Lung (tissue), 11 donors: ENCODE measurements at regions not wholly inside any gene's neighbourhood (a gene's known extent, or its start where the extent isn't known, plus 50 kb on each side); places are given as distances from the start of the nearest gene placed in this dataset.

Experiments used
- ATAC-seq: fragments of 200-7000 bp; cut with Tn5 transposase; one replicate; pipeline ENCODE4 v1.9.1; 2020; ENCODE audit warnings: moderate number of reproducible peaks; ENCODE audit not compliant: insufficient read depth, low FRiP score
- DNase-seq, 3 donors: peaks; one replicate each; pipeline ENCODE4 v3.0.0-alpha.2; 2013 to 2017
- H3K27ac ChIP-seq, 2 donors: one replicate each; pipeline ENCODE4 v1.5.1; 2013; ENCODE audit warnings: mild to moderate bottlenecking in 2 of 2, moderate library complexity in 2 of 2, control low read depth in 1 of 2, inconsistent platforms in 1 of 2, low read depth in 1 of 2, low read length in 1 of 2
- H3K27me3 ChIP-seq, 3 donors: one replicate each; pipeline ENCODE4 v1.5.1; 2013; ENCODE audit warnings: low read length in 2 of 3; ENCODE audit not compliant: control insufficient read depth in 3 of 3, insufficient read depth in 3 of 3
- H3K36me3 ChIP-seq, 4 donors: one replicate each; pipeline ENCODE4 v1.5.1; 2013; ENCODE audit warnings: low read length in 4 of 4, mild to moderate bottlenecking in 1 of 4, moderate library complexity in 1 of 4; ENCODE audit not compliant: control insufficient read depth in 4 of 4, insufficient read depth in 4 of 4
- H3K4me1 ChIP-seq, 5 donors: one replicate each; pipeline ENCODE4 v1.5.1; 2013; ENCODE audit warnings: low read length in 5 of 5, mild to moderate bottlenecking in 2 of 5, moderate library complexity in 1 of 5; ENCODE audit not compliant: control insufficient read depth in 5 of 5, insufficient read depth in 5 of 5
- H3K4me3 ChIP-seq: one replicate; pipeline ENCODE4 v1.5.1; 2013; ENCODE audit warnings: mild to moderate bottlenecking, control low read depth, moderate library complexity
- H3K9ac ChIP-seq, 2 donors: one replicate each; pipeline ENCODE4 v1.5.1; 2013; ENCODE audit warnings: low read length in 2 of 2, control low read depth in 1 of 2; ENCODE audit not compliant: insufficient read depth in 1 of 2
- H3K9me3 ChIP-seq, 4 donors: one replicate each; pipeline ENCODE4 v1.5.1; 2013; ENCODE audit warnings: low read length in 3 of 4, mild to moderate bottlenecking in 1 of 4, moderate library complexity in 1 of 4; ENCODE audit not compliant: control insufficient read depth in 4 of 4, insufficient read depth in 3 of 4
- CTCF ChIP-seq: IDR thresholded peaks from 2 replicates; pipeline ENCODE4 v1.5.1; 2012; ENCODE audit warnings: mild to moderate bottlenecking; ENCODE audit errors: control extremely low read depth, extremely low read depth
- WGBS, 2 donors: extraction: QIAGEN DNeasy Blood & Tissue Kit; methylation state at CpG; one replicate each; pipeline ENCODE4 v1.1.7; 2013; 5-methylcytosine and 5-hydroxymethylcytosine counted together
- donor health status: control.
- donor health status: control.
- donor health status: Bipolar disorder and iron deficiency.
- donor health status: healthy.
- donor health status: DM: yes; HTN: yes; CAD: no.

GRCh38 chr5:120372899-120373298, 91.2 kb upstream of the PRR16 start:
- TF ChIP-seq CTCF = no peak
- H3K9me3 ChIP-seq = peaks cover 0 to 4% (median 1%) of the 10 kb centered on the region in 4 donors
- H3K27ac ChIP-seq = no peak overlapping the region

GRCh38 chr5:120375248-120375647, 88.9 kb upstream of the PRR16 start:
- Histone ChIP-seq H3K27me3 (no peaks in the 10 kb centered on the region), H3K27ac (no peak overlapping the region), H3K36me3 (no peaks in the 10 kb centered on the region), H3K4me1 (no peaks in the 10 kb centered on the region), H3K9me3 (peaks cover 0 to 5% (median 5%) of the 10 kb centered on the region in 4 donors), H3K9ac (no peak overlapping the region), H3K4me3 (no peak overlapping the region)
- ATAC-seq = no peak
- WGBS, 2 donors = 55 to 78% methylated on average over 1 of the region's 1 CpG
- no peak for TF ChIP-seq CTCF
- no peak for DNase-seq

More at GRCh38 chr5:120372899-120373298, 91.2 kb upstream of the PRR16 start:
- 66 to 73% methylated on average over 3 of the region's 3 CpGs for WGBS, 2 donors
- no peak for ATAC-seq
- no peak for DNase-seq
- Histone ChIP-seq H3K4me3 (no peak overlapping the region), H3K9ac (no peak overlapping the region), H3K36me3 (no peaks in the 10 kb centered on the region), H3K4me1 (no peaks in the 10 kb centered on the region), H3K27me3 (no peaks in the 10 kb centered on the region)

- H3K4me1 ChIP-seq = no peaks in the 10 kb centered on the region
- no peak overlapping the region for H3K4me3 ChIP-seq
- no peak overlapping the region for H3K27ac ChIP-seq
- H3K36me3 ChIP-seq = no peaks in the 10 kb centered on the region
- ATAC-seq (no peak), DNase-seq (no peak)
- H3K9ac ChIP-seq = no peak overlapping the region
- no peaks in the 10 kb centered on the region for H3K27me3 ChIP-seq
- 89 to 97% methylated on average over 1 of the region's 1 CpG for WGBS, 2 donors
- TF ChIP-seq CTCF = no peak
- H3K9me3 ChIP-seq = peaks cover 0 to 5% (median 5%) of the 10 kb centered on the region in 4 donors
These were observed 83.5 kb upstream of the PRR16 start for GRCh38 chr5:120380644-120381043.

GRCh38 chr5:120382833-120383232, 81.3 kb upstream of the PRR16 start:
- H3K27me3 ChIP-seq = no peaks in the 10 kb centered on the region
- 91 to 94% methylated on average over 2 of the region's 2 CpGs for WGBS, 2 donors
- peaks cover 0 to 5% (median 3%) of the 10 kb centered on the region in 4 donors for H3K9me3 ChIP-seq
- no peaks in the 10 kb centered on the region for H3K36me3 ChIP-seq
- TF ChIP-seq CTCF = no peak
- H3K27ac ChIP-seq = no peak overlapping the region
- no peak overlapping the region for H3K9ac ChIP-seq
- H3K4me3 ChIP-seq = no peak overlapping the region
- no peak for DNase-seq
- H3K4me1 ChIP-seq = no peaks in the 10 kb centered on the region
- ATAC-seq = no peak
